Peyer's patch (tissue), 4 donors: ENCODE measurements at regions not wholly inside any gene's neighbourhood (a gene's known extent, or its start where the extent isn't known, plus 50 kb on each side); places are given as distances from the start of the nearest gene placed in this dataset.

ENCODE experiments used
- CTCF ChIP-seq, 6 experiments: fragments of 450-650 bp in 4 of 6; fragments of 200-600 bp in 2 of 6; sonication (generic) in 1 of 6; IDR thresholded peaks; one replicate each; pipeline ENCODE4 v1.5.1; 2017 to 2019; ENCODE audit warnings: antibody characterized with exemption in 6 of 6, mild to moderate bottlenecking in 3 of 6, moderate library complexity in 1 of 6
- POLR2A ChIP-seq, 2 donors: fragments of 450-650 bp; IDR thresholded peaks; one replicate each; pipeline ENCODE4 v1.5.1; 2017; ENCODE audit warnings: antibody characterized with exemption in 2 of 2, mild to moderate bottlenecking in 2 of 2, moderate library complexity in 2 of 2

GRCh38 chr5:103973669-103974068, 411.1 kb upstream of the NUDT12 start:
- TF ChIP-seq CTCF (IDR thresholded peaks at IDR 0.05) (no peak), POLR2A (IDR thresholded peaks at IDR 0.05) (no peak)
